Natural killer cell (primary cell): ENCODE measurements at regions not wholly inside any gene's neighbourhood (a gene's known extent, or its start where the extent isn't known, plus 50 kb on each side); places are given as distances from the start of the nearest gene placed in this dataset.

Experiments used
- ATAC-seq, 3 donors: fragments of 150-1000 bp in 2 of 3; fragments of 200-7000 bp in 1 of 3; cut with Tn5 transposase; 1 replicate in 1 of 3; 2 replicates in 2 of 3; pipeline ENCODE4 v1.10.0; 2021; ENCODE audit warnings: mild to moderate bottlenecking in 2 of 3, moderate library complexity in 2 of 3
- DNase-seq, 2 donors: peaks; one replicate each; pipeline versions ENCODE4 v3.0.0 to v3.0.0-alpha.2; 2013 to 2021; ENCODE audit warnings: mixed read lengths in 1 of 2
- H3K27ac ChIP-seq: one replicate; pipeline ENCODE4 v1.5.1; 2013; ENCODE audit warnings: mild to moderate bottlenecking, low read length
- H3K27me3 ChIP-seq: one replicate; pipeline ENCODE4 v1.6.1; 2013; ENCODE audit warnings: low read length; ENCODE audit not compliant: control insufficient read depth, insufficient read depth
- H3K36me3 ChIP-seq: one replicate; pipeline ENCODE4 v1.6.1; 2013; ENCODE audit warnings: low read length; ENCODE audit not compliant: control insufficient read depth, insufficient read depth
- H3K4me1 ChIP-seq: one replicate; pipeline ENCODE4 v1.6.1; 2013; ENCODE audit warnings: low read length; ENCODE audit not compliant: control insufficient read depth, insufficient read depth
- H3K4me3 ChIP-seq: one replicate; pipeline ENCODE4 v1.5.1; 2013; ENCODE audit warnings: low read length
- H3K9me3 ChIP-seq: one replicate; pipeline ENCODE4 v1.6.1; 2013; ENCODE audit warnings: low read length; ENCODE audit not compliant: control insufficient read depth, insufficient read depth
- H3K27ac Mint-ChIP-seq, 2 donors: one replicate each; pipeline ENCODE4 v1.8.0; 2022; ENCODE audit warnings: mild to moderate bottlenecking in 2 of 2, mixed read lengths in 2 of 2, moderate library complexity in 1 of 2
- H3K27me3 Mint-ChIP-seq, 2 donors: one replicate each; pipeline ENCODE4 v1.8.0; 2022; ENCODE audit warnings: low read depth in 2 of 2, mixed read lengths in 2 of 2
- H3K36me3 Mint-ChIP-seq: one replicate; pipeline ENCODE4 v1.8.0; 2022; ENCODE audit warnings: mixed read lengths
- H3K4me1 Mint-ChIP-seq, 2 donors: one replicate each; pipeline ENCODE4 v1.8.0; 2022; ENCODE audit warnings: mixed read lengths in 2 of 2
- H3K4me3 Mint-ChIP-seq: one replicate; pipeline ENCODE4 v1.8.0; 2022; ENCODE audit warnings: mild to moderate bottlenecking, moderate library complexity, mixed read lengths
- H3K9me3 Mint-ChIP-seq, 2 donors: one replicate each; pipeline ENCODE4 v1.8.0; 2022; ENCODE audit warnings: mixed read lengths in 2 of 2
- CTCF ChIP-seq: fragments of 200-600 bp; IDR thresholded peaks from one replicate; pipeline ENCODE4 v1.8.0; 2022; ENCODE audit warnings: antibody characterized with exemption
- WGBS: methylation state at CpG from one replicate; pipeline ENCODE4 v1.1.7; 2013; ENCODE audit warnings: missing lambda C conversion rate; ENCODE audit not compliant: insufficient coverage; 5-methylcytosine and 5-hydroxymethylcytosine counted together
- intact Hi-C: fragments of 100-400 bp; cut with micrococcal nuclease; formaldehyde crosslinking; loops from one replicate; pipeline ENCODE4 v1.14.2; 2022

GRCh38 chr11:135069890-135070289, 657.8 kb upstream of the B3GAT1 start:
- no peak for ATAC-seq
- no peak overlapping the region for H3K4me3 ChIP-seq

GRCh38 chr11:135069063-135069462, 657.0 kb upstream of the B3GAT1 start:
- intact Hi-C loops, result no loop called here
- Histone ChIP-seq H3K27me3 (no peaks in the 10 kb centered on the region), H3K4me1 (no peaks in the 10 kb centered on the region), H3K36me3 (no peaks in the 10 kb centered on the region), H3K27ac (no peak overlapping the region), H3K4me3 (no peak overlapping the region), H3K9me3 (no peaks in the 10 kb centered on the region)
- TF ChIP-seq CTCF, result no peak
- peaks cover 5 to 33% of the 10 kb centered on the region in 2 donors for H3K27me3 Mint-ChIP-seq
- no peaks in the 10 kb centered on the region for H3K4me1 Mint-ChIP-seq
- H3K9me3 Mint-ChIP-seq, result no peaks in the 10 kb centered on the region
- ATAC-seq, result no peak
- no peaks in the 10 kb centered on the region for H3K36me3 Mint-ChIP-seq
- DNase-seq, result no peak
- no peak overlapping the region for H3K4me3 Mint-ChIP-seq
- H3K27ac Mint-ChIP-seq, result no peak overlapping the region
- 90% methylated on average over 11 of the region's 11 CpGs for WGBS

More at GRCh38 chr11:135069890-135070289, 657.8 kb upstream of the B3GAT1 start:
- Histone ChIP-seq H3K36me3 (no peaks in the 10 kb centered on the region), H3K4me1 (no peaks in the 10 kb centered on the region), H3K27ac (no peak overlapping the region), H3K9me3 (no peaks in the 10 kb centered on the region), H3K27me3 (no peaks in the 10 kb centered on the region)
- peaks cover 5 to 33% of the 10 kb centered on the region in 2 donors for H3K27me3 Mint-ChIP-seq
- H3K4me1 Mint-ChIP-seq, result no peaks in the 10 kb centered on the region
- DNase-seq, result no peak
- WGBS, result 63% methylated on average over 4 of the region's 4 CpGs
- no peaks in the 10 kb centered on the region for H3K9me3 Mint-ChIP-seq
- no peak for TF ChIP-seq CTCF
- no peak overlapping the region for H3K27ac Mint-ChIP-seq
- no peak overlapping the region for H3K4me3 Mint-ChIP-seq
- intact Hi-C loops, result no loop called here
- H3K36me3 Mint-ChIP-seq, result no peaks in the 10 kb centered on the region

GRCh38 chr11:135062994-135063393, 651.0 kb upstream of the B3GAT1 start:
- WGBS, result 71% methylated on average over 5 of the region's 5 CpGs
- no peak overlapping the region for H3K4me3 ChIP-seq
- DNase-seq, result no peak
- Mint-ChIP-seq H3K27me3 (peaks cover 5 to 19% of the 10 kb centered on the region in 2 donors), H3K27ac (no peak overlapping the region), H3K36me3 (no peaks in the 10 kb centered on the region), H3K9me3 (peaks cover 6 to 10% of the 10 kb centered on the region in 2 donors), H3K4me1 (no peaks in the 10 kb centered on the region), H3K4me3 (no peak overlapping the region)
- no peaks in the 10 kb centered on the region for H3K9me3 ChIP-seq
- no peak for TF ChIP-seq CTCF
- H3K27me3 ChIP-seq, result no peaks in the 10 kb centered on the region
- H3K36me3 ChIP-seq, result no peaks in the 10 kb centered on the region
- no peak for ATAC-seq
- intact Hi-C loops, result no loop called here
- no peaks in the 10 kb centered on the region for H3K4me1 ChIP-seq
- H3K27ac ChIP-seq, result no peak overlapping the region

GRCh38 chr11:135061166-135061565, 649.1 kb upstream of the B3GAT1 start:
- no peaks in the 10 kb centered on the region for H3K4me1 Mint-ChIP-seq
- H3K36me3 Mint-ChIP-seq, result no peaks in the 10 kb centered on the region
- no peak overlapping the region for H3K27ac ChIP-seq
- 79% methylated on average over 2 of the region's 2 CpGs for WGBS
- intact Hi-C loops, result no loop called here
- no peak overlapping the region for H3K4me3 ChIP-seq
- no peak for DNase-seq
- H3K36me3 ChIP-seq, result no peaks in the 10 kb centered on the region
- no peaks in the 10 kb centered on the region for H3K9me3 ChIP-seq
- H3K4me1 ChIP-seq, result no peaks in the 10 kb centered on the region
- ATAC-seq, result no peak
- no peak overlapping the region for H3K4me3 Mint-ChIP-seq
- H3K27me3 ChIP-seq, result no peaks in the 10 kb centered on the region
- TF ChIP-seq CTCF, result no peak
- H3K27ac Mint-ChIP-seq, result no peak overlapping the region
- peaks cover 6 to 10% of the 10 kb centered on the region in 2 donors for H3K9me3 Mint-ChIP-seq
- H3K27me3 Mint-ChIP-seq, result peaks cover 8 to 12% of the 10 kb centered on the region in 2 donors
